GM12872 (cell line): ENCODE measurements at regions not wholly inside any gene's neighbourhood (a gene's known extent, or its start where the extent isn't known, plus 50 kb on each side); places are given as distances from the start of the nearest gene placed in this dataset.

Experiments
- TF ChIP-seq, protein P1 (sequence below): IDR thresholded peaks from 3 replicates; pipeline ENCODE4 v1.5.1; 2011; ENCODE audit warnings: low read depth, mild to moderate bottlenecking, low read length, moderate library complexity; ENCODE audit not compliant: insufficient read depth

- TF ChIP-seq, protein P1, sequence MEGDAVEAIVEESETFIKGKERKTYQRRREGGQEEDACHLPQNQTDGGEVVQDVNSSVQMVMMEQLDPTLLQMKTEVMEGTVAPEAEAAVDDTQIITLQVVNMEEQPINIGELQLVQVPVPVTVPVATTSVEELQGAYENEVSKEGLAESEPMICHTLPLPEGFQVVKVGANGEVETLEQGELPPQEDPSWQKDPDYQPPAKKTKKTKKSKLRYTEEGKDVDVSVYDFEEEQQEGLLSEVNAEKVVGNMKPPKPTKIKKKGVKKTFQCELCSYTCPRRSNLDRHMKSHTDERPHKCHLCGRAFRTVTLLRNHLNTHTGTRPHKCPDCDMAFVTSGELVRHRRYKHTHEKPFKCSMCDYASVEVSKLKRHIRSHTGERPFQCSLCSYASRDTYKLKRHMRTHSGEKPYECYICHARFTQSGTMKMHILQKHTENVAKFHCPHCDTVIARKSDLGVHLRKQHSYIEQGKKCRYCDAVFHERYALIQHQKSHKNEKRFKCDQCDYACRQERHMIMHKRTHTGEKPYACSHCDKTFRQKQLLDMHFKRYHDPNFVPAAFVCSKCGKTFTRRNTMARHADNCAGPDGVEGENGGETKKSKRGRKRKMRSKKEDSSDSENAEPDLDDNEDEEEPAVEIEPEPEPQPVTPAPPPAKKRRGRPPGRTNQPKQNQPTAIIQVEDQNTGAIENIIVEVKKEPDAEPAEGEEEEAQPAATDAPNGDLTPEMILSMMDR = no peak
Measured at GRCh38 chr4:144353292-144353691, 212.8 kb upstream of the GYPA start.

GRCh38 chr4:144355811-144356757, 215.6 kb upstream of the GYPA start:
- TF ChIP-seq, protein P1 = 0 out of 3 replicates have a peak, but pooled peaks have one; percentile 20

DNA sequence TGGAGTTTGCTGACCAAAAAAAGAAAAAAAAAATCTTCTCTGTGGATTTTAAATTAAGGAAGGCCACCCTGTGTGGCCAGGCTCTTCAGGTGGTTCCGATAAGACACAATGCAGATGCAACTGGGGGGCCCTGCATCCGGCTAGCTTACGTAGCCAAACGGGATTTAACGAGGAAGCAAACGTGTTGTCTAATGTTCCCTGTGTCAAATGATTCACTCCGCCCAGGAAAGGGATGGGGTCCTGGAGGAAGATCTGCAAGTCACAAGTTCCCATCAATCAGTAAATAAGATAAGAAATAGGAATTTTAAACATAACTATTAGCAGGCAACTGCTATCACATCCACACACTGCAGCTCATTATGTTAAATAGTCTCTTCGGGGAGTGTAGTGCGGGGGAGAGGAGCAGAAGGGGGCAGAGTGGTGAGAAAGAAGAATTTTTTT, 216.4 kb upstream of the GYPA start:
- TF ChIP-seq, protein P1 = no peak

- TF ChIP-seq, protein P1 = no peak
Measured at GRCh38 chr4:144357975-144358374, 217.5 kb upstream of the GYPA start.

DNA sequence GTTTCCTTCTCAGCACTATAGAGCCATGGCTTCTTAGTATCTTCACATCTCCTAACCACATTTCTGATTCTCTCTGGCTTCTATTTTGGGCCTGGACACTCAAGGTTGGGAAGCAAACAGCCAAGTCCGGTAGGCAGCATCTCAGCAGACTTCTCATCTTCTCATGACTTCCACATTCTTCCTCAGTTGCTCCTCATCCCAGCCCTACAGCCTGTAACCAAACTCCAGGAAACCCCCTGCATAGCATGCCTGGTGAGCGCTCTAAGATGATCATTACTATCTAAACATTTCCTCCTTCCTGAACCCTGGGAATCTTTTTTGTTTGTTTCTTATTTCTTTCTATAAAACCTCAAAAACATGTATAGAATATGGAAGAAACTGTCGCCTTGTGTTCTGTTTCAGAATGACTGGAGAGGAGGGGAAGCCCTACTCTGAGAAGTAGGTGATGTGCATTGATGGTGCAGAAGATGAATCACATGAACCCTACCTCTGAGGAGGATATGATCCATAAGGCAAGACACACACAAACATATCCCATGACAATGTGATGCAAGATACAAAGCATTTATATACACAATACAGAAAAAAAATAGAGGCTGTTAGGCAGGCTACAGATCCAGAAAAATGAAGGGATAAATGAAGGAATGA, 219.8 kb upstream of the GYPA start:
- TF ChIP-seq, protein P1 = no peak

GRCh38 chr4:144362366-144362765, 221.8 kb upstream of the GYPA start:
- TF ChIP-seq, protein P1 = no peak

DNA sequence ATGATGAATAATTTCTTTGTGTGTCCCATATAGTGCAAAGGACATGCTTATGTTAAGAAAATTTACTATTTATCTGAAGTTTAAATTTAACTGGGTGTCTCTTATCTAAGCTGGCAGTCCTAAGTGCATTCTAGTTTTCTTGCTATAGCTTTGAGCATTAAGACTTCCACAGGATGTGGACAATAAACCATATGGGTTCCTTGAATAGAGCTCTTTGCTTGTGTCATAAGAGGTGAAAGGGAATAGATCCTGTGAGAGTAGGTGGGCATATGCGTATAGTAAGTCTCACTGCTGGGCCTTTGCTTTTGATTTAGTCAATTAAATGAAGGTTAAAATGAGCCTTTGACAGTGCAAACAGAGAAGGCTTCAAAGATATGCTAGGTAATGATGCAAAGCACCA, 223.4 kb upstream of the GYPA start:
- TF ChIP-seq, protein P1 = no peak
